ENCODE measurements at regions not wholly inside any gene's neighbourhood (a gene's known extent, or its start where the extent isn't known, plus 50 kb on each side); places are given as distances from the start of the nearest gene placed in this dataset.

DNA sequence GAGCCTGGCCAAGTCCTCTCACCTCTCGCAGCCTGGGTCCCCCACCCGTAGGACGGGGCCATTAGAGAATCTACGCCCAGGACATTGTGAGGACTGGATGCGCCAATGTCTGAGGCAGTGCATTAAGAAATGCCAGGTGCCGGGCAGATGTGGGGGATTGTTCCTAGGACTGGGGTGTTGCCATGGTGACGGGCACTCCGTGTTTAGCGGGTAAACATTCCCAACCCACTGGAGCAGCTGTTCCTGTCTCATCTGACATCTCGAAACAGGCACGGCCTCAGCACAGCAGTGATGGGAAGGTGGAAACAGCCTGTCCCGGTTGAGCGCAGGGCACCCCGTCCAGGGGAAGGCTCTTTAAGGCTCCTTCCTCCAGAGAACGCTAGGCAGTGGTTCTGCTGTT, 99.6 kb upstream of the RTL6 start:
- DNase-seq (ENCODE audit: low read depth, low spot score), result no peak
- H3K4me3 ChIP-seq (ENCODE audit: low read length), result no peak overlapping the region

DNA sequence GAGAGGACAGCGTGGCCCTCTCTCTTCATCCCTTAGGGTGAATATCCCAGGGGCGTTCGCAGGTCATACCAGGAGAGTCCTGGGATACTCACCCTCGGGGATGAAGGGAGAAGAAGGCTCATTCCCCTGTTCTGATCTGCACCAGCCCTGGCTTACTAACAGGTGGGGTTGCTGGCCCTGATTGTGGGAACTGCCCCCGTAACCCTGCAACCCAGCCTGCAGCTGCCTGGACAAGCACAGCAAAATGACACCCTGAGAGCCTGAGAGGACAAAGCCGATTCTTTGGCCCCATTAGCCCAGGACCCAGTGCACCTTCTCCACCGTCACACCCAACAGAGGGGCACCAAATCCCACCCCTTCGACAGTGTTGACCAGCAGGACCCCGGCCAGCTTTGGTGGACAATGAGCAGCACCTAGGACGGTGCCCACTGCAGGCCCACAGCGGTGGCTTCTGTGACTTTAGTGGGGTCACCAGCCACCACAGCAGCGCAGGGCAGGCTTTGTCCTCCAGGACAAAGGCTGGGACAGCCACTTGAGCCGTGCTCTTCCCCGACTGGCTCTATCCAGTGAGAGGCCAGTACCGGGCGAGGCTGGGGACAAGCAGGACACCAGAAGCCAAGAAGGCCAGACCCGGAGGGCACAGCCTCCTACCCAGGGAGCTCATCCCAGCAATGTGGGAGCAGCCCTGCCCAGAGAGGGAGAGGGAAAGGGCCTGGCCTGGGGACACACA, 98.5 kb upstream of the RTL6 start:
- H3K4me3 ChIP-seq (ENCODE audit: low read length), result no peak overlapping the region
- DNase-seq (ENCODE audit: low read depth, low spot score), result no peak

DNA sequence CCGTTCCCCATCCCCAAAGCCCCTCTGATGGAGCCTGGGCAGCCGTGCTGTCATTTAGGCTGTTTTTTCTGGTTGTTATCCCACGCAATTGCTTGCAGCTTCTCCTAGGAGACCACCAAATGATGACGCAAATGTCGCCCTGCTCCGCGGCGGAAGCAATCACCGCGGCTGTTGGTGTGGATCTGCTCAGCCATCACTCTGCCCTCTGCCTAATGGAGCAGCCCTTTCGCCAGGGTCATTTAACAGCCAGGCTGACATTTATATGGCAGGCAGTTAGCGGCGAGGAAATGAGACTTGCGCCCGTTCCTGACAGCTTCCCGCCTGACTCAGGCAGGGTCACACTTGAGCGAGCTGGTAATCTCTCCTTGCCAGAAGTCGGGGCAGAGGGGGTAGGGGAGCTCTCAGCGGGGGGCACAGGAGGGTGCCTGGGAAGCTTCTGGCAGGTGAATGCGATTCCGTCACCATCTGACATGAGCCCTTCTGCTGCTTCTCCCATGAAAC, 97.9 kb upstream of the RTL6 start:
- no peak for DNase-seq (ENCODE audit: low read depth, low spot score)
- H3K4me3 ChIP-seq (ENCODE audit: low read length), result no peak overlapping the region

DNA sequence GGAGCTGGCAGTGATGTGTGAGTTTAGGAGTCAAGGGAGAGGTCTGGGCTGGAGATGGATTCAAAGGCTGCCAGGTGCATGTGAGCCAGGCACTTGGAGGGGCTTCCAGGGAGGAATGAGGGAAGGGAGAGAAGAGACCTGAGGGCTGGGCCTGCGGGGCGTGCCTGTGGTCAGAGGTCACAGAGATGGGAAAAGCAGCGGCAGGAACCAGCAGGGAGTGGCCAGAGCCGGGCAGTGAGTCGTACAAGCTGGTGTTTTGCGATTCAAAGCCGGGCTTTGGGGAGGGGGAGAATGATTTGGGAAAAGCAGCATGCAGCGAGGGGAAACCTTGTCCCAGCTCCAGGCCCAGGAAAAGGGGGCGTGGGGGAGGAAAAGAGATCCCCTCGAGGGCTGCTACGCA, 96.9 kb upstream of the RTL6 start:
- DNase-seq (ENCODE audit: low read depth, low spot score), result no peak
- H3K4me3 ChIP-seq (ENCODE audit: low read length), result no peak overlapping the region

DNA sequence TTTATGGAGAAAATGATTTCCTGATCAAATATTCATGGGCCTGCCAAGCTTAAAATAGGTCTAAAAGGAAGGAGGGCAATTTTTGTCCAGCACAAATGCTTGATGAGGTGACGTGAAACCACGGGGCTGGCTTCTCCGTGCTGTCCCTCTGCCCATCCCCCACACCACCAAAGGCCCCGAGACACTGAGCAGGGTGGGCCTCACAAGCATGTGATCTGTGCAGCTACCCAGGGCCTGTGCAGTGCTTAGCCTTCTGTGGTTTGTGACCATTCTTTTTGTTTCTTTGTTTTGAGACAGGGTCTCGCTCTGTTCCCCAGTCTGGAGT, 94.8 kb upstream of the RTL6 start:
- no peak overlapping the region for H3K4me3 ChIP-seq (ENCODE audit: low read length)

DNA sequence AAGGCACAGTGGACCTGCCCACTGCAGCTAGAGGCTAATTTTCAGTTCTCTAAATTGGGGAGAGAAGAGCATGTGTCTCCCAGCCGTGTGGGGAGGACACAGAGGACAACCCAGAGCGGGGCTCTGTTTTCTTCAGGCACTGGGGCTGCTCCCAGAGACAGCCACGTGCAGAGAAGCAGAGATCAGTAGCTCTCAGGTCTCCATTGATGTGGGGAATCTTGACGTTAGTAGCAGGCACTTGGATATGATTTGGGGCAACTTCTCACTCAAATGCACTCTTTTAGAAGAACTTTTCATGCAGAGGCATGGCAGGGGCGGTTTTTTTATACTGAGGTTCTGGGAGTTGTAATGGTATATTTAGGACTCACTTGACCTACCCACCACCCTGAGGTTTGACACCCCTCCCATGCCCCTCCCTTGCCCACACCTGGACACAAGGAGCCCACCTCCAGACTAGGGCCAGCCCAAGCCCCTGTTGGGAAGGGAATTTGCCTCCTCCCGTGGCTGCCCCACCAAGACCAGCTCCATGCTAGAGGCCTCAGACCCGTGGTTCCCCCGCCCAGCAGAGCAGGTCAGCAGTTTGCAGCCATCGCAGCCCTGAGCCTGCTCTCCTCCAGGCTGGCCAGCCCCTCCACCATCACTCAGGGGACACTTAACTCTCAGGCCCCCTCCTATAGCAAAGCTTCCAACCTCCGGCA, 94.2 kb upstream of the RTL6 start:
- peak; percentile 41 for DNase-seq (ENCODE audit: low read depth, low spot score)
- H3K4me3 ChIP-seq (ENCODE audit: low read length), result no peak overlapping the region

More for the DNA sequence above, 94.8 kb upstream of the RTL6 start:
- DNase-seq (ENCODE audit: low read depth, low spot score), result no peak

DNA sequence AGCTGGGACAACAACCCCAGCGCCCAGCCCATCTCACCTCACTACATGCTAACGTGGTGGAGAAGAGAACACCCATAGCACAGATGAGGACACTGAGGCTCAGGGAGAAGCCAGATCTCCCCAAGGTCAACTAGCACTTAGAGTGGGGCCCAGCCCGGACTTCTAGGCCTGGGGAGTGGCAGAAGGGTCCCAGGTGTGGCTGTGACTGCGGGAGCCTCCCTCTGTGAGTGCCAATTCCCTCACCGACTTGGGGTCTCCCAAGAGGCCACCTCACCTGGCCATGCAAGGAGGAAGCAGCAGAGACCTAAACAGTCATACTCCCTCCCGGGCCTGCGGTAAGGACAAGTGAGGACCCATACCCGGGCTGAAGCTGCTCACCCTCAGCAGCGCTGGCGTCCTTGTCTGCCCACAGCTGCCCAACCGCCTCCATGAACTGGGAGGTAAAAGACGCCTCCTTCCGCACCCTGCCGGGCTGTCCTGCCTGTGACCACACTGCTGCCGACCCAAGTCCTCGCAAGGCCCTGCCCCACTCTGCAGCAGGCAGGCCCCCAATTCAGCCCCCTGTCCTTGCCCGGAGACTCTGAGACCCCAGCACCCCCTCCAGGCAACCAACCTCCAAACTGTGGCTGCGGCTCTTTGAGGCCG, 93.2 kb upstream of the RTL6 start:
- no peak for DNase-seq (ENCODE audit: low read depth, low spot score)

DNA sequence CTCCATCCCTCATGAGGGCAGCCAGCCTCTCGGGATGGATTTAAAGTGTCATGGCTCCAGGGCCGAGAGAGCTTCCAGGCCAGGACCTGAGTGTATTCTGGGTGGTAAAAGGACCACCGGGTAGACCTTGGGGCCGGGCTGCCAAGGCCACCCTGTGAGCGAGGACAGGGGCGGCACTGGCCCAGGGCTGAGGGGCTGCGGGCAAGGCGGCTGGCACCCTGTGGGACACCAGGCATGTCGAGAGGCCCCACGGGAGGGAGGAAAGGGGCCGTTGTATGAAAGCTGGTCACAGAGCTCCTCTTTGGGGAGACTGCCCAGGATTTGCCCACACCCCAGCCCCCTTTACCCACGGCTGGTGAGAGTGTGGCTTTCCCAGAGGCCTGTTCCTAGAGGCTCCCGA, 92.3 kb upstream of the RTL6 start:
- no peak for DNase-seq (ENCODE audit: low read depth, low spot score)
- no peak overlapping the region for H3K4me3 ChIP-seq (ENCODE audit: low read length)

More for the DNA sequence above, 93.2 kb upstream of the RTL6 start:
- H3K4me3 ChIP-seq (ENCODE audit: low read length), result no peak overlapping the region

DNA sequence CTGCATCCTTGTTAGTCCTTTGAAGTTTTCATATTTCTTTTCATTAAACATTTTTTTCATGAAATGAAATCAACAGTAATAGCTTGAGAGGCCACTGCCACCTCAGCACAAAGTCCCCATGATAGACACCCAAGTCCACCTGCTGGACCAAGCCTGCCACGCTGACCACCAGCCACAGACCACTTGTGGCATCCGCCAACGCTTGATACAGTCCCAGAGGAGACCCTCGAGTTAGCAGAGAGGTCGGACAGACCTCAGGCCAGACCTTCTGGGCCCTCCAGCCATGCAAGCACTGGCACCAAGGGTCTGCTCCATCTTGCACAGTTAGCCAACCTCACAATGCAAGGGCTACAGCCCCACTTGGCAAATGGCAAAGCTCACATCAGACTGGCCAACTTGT, 91.8 kb upstream of the RTL6 start:
- no peak for DNase-seq (ENCODE audit: low read depth, low spot score)
- no peak overlapping the region for H3K4me3 ChIP-seq (ENCODE audit: low read length)

DNA sequence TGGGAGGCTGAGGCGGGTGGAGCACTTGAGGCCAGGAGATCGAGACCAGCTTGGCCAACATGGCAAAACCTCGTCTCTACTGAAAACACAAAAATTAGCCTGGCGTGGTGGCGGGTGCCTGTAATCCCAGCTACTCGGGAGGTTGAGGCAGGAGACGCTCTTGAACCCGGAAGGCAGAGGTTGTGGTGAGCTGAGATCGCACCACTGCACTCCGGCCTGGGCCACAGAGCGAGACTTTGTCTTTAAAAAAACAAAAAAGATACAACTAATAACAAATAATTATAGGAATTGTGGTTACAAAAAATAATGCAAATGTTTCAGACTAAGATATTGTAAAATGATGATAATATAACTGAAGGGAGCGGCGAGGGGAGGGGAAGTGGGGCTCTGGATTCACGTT, 90.3 kb upstream of the RTL6 start:
- DNase-seq (ENCODE audit: low read depth, low spot score), result no peak
- no peak overlapping the region for H3K4me3 ChIP-seq (ENCODE audit: low read length)

DNA sequence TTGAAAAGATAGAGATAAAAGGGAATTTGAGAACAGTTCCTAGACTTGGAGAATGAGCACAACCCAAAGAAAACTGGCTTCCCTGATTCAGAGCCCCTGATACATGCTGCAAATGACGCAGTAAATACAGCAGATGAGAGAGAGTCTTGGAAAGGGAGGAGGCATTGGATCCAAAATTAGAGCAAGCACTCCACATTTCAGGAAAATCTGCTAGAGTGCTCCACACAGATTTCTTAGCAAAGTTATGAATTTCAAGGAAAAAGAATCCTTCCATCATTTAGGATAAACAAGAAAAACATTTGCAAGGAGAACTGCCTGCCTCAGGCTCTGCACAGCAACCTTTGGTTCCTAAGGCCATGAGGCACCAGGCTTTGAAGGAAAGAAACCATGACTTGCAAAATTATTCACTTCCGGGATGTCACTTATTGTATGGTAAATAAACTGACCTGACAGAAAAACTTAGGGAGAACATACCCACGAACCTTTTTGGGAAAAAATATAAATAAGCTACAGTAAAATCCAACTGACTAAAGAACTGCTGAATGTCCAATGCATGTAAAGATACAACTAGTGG, 89.8 kb upstream of the RTL6 start:
- H3K4me3 ChIP-seq (ENCODE audit: low read length), result no peak overlapping the region
- DNase-seq (ENCODE audit: low read depth, low spot score), result no peak

DNA sequence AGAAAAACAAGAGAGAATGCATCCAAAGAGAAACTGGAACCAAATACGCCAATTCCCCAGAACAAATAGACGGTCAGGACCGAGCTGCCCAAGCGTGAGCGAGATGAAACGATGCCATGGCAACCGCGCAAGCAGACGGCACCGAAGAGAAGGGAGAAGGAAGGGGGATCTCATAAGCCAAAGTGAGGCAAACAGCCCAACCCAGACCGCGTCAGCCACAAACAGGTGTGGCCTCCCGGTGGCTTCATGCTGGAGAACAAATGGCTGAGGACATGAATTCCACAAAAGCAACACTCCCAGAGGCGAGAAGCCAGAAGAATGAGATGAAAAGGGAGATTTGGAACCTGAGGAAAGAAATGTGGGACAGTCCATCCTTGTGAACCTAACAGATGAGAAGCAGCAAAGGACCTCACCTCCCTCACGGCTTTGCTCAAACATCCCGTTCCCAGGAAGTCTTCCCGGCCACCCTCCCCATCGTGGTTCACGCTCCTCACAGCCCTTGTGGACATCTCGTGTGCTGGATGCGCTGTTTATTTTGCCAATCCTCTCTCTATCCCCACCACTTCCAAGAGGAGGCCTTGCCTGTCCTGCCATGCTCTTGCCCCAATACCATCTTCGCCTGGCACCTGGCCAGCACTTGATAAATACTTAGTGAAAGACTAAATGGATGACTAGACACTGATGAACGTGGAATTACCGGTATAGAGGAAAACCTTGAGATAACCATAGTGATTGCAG, 89.1 kb upstream of the RTL6 start:
- peak; percentile 61 for DNase-seq (ENCODE audit: low read depth, low spot score)
- peak overlapping the region; percentile 10; the same call in 1 of the 2 replicates for H3K4me3 ChIP-seq (ENCODE audit: low read length)

DNA sequence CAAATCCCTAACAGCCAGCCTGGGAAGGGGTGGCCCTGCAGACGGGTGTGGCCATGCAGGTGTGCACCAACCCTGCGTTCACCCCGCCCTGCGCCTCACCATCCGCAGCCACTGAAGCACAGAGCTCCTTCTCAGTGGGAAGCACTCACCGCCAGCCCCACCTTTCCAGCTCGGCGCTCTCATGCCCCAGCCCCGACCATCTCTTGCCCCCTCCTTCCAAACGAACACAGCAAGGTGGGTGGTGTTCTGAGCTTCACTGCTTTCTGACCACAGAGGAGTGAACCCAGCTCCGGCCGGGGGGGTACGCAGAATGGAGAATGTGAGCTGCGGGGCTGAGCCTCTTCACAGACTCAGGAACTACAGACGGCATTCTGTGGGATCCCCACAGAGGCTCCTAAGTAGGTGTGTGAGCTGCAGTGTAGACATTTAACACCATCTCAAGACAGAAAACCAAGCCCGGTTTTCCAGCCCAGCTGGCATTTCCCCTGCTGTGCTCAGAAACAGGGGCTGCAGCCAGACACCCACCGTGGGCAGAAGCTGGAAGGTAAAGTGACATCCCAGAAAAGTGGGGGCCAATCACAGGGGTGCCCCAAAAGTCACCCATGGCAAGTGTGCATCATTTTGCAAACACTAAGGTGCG, 88.4 kb upstream of the RTL6 start:
- H3K4me3 ChIP-seq (ENCODE audit: low read length), result peak overlapping the region; percentile 10; the same call in 1 of the 2 replicates
- no peak for DNase-seq (ENCODE audit: low read depth, low spot score)

DNA sequence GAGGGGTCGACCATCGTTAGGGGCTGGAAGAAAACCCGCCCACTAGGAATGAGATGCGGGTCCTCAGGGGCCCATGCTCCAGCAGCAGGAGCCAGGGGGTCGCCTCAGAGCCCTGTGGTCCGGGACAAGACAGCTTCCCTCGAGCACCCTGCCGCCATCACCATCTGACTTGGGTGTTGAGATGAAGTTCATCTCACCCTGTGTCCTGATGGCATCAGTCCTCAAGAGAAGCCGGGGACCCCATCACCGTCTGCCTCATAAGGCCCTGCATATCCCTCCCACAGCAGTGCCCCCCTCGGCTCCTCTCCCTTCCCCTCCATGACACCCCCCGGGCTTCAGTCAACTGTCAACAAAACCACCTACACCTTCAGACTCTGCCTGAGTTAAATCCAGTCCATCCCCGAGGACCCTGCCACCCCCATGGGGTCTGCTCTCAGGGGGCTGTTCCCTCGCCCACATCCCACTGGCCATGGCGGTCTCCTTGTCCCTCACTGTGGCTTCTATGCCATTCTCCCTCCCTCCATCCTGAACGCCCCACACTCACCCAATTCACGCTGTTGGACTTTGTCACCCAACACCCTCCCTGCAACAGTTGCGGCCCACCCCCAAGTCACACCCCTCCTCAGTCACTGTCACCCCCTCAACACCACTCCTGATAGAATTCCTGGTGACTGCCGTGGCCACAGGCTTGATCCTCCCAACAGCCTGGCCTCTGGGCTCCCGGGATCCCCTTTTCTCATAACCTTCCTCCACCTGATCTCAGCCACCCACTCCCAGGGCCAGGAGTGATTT, 87.7 kb upstream of the RTL6 start:
- H3K4me3 ChIP-seq (ENCODE audit: low read length), result no peak overlapping the region
- no peak for DNase-seq (ENCODE audit: low read depth, low spot score)

DNA sequence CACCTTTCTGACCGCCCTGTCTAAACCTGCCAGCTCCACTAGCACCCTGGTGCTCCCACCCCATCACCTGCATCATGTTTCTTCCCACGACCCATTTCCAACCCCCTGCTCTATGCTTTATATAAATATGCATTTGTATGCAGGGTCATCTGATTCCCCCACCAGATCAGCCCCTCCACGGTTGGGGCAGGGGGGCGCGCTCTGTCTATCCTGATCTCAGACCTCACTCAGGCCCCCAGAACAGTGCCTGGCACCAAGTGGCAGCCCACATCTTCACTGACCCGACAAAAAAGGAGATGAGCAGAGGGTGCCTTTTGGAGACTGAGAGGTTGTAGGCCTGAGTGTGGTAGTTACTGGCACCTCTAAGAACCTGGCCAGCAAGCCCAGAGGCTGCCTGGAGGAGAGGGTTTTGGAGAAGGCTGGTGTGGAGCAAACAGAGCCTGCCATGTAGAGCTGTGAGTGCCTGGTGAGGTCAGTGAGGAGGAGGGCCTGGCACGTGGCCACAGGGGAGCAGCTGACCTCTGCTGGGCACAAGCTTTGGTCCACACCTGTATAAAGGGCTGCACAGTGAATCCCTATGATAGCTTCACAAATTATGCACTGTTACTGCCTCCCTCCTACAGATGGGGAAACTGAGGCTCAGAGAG, 86.3 kb upstream of the RTL6 start:
- no peak overlapping the region for H3K4me3 ChIP-seq (ENCODE audit: low read length)
- DNase-seq (ENCODE audit: low read depth, low spot score), result no peak

DNA sequence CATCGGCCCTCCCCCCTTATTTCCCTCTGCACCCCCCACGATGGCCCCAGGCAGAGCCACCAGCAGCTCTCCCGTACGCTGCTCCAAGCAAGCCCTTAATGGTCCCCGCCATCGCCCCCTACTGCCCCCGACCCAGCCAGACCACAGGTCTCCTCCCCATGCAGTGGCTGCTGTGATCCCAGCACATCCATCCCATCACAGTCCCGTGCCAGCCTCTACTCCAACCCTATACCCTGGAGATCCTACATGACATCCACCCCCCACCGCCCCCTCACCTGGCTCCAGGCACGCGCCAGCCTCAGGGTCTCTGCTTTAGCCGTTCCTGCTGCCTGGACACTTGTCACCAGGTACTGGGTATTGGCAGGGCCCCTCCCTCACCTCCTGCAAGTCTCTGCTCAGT, 85.8 kb upstream of the RTL6 start:
- DNase-seq (ENCODE audit: low read depth, low spot score), result no peak

DNA sequence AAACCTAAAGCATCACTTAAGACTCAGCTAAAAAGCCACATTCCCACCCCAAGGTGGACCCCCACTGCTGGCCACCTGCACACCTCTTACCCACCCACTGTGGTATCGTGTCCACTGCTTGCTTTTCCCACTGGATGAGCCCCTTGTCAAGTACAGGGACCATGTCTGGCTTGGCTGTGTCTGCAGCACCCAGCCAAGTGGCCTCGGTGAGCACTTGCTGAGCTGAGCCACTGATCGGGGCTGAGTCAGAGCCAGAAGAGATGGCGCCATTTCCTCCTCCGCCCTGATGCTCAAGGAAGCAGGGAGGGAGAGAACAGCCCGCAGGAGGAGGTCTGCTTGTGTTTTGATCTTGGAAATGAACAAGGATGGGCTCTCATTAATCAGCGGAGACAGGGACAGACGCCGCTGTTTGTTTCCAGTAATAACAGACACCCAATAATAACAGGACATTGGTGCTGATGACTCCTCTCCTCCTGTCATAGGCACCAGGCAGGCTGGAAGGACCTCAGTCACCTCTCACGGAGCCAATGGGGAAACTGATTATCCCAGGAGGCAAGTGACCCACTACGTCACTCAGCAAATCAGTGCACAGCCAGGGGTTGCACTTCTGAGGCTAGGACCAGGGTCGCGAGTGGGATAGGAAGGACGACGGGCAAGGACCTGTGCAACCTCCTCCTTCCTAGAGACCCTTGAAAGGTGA, 85.2 kb upstream of the RTL6 start:
- H3K4me3 ChIP-seq (ENCODE audit: low read length), result no peak overlapping the region
- no peak for DNase-seq (ENCODE audit: low read depth, low spot score)

More for the DNA sequence above, 85.8 kb upstream of the RTL6 start:
- H3K4me3 ChIP-seq (ENCODE audit: low read length), result no peak overlapping the region
